H1 (cell line): ENCODE measurements at regions not wholly inside any gene's neighbourhood (a gene's known extent, or its start where the extent isn't known, plus 50 kb on each side); places are given as distances from the start of the nearest gene placed in this dataset.

Experiments
- POU5F1 ChIP-seq: IDR thresholded peaks from 2 replicates; pipeline ENCODE4 v1.6.1; 2011; ENCODE audit warnings: low read depth, mild to moderate bottlenecking, low read length, moderate library complexity
- TF ChIP-seq, protein P1 (sequence below): fragments of 300-600 bp; sonication (generic); IDR thresholded peaks from 2 replicates; pipeline ENCODE4 v1.7.1; 2012; ENCODE audit warnings: low read length, moderate library complexity, mild to moderate bottlenecking, inconsistent platforms; ENCODE audit not compliant: insufficient replicate concordance

DNA sequence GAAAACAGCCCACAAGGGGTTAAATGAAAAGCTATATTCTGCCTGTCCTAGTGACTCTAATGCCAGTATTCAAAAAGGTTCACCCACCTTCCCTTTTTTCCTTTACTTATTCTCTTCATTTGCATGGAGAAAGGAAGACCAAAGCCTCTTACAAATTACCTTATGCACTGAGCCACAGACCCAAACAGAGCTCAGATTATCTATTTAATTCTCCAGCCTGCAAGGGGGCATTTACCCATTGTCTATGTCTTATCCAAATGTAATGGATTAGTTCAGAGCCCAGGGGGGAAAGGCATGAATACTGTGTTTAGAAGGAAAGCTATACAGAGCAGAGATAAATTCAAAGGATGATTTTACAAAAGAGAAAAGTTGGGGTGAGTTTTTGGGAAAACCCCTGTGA lies 388.5 kb downstream of the OMA1 start (continued):
- TF ChIP-seq, protein P1, sequence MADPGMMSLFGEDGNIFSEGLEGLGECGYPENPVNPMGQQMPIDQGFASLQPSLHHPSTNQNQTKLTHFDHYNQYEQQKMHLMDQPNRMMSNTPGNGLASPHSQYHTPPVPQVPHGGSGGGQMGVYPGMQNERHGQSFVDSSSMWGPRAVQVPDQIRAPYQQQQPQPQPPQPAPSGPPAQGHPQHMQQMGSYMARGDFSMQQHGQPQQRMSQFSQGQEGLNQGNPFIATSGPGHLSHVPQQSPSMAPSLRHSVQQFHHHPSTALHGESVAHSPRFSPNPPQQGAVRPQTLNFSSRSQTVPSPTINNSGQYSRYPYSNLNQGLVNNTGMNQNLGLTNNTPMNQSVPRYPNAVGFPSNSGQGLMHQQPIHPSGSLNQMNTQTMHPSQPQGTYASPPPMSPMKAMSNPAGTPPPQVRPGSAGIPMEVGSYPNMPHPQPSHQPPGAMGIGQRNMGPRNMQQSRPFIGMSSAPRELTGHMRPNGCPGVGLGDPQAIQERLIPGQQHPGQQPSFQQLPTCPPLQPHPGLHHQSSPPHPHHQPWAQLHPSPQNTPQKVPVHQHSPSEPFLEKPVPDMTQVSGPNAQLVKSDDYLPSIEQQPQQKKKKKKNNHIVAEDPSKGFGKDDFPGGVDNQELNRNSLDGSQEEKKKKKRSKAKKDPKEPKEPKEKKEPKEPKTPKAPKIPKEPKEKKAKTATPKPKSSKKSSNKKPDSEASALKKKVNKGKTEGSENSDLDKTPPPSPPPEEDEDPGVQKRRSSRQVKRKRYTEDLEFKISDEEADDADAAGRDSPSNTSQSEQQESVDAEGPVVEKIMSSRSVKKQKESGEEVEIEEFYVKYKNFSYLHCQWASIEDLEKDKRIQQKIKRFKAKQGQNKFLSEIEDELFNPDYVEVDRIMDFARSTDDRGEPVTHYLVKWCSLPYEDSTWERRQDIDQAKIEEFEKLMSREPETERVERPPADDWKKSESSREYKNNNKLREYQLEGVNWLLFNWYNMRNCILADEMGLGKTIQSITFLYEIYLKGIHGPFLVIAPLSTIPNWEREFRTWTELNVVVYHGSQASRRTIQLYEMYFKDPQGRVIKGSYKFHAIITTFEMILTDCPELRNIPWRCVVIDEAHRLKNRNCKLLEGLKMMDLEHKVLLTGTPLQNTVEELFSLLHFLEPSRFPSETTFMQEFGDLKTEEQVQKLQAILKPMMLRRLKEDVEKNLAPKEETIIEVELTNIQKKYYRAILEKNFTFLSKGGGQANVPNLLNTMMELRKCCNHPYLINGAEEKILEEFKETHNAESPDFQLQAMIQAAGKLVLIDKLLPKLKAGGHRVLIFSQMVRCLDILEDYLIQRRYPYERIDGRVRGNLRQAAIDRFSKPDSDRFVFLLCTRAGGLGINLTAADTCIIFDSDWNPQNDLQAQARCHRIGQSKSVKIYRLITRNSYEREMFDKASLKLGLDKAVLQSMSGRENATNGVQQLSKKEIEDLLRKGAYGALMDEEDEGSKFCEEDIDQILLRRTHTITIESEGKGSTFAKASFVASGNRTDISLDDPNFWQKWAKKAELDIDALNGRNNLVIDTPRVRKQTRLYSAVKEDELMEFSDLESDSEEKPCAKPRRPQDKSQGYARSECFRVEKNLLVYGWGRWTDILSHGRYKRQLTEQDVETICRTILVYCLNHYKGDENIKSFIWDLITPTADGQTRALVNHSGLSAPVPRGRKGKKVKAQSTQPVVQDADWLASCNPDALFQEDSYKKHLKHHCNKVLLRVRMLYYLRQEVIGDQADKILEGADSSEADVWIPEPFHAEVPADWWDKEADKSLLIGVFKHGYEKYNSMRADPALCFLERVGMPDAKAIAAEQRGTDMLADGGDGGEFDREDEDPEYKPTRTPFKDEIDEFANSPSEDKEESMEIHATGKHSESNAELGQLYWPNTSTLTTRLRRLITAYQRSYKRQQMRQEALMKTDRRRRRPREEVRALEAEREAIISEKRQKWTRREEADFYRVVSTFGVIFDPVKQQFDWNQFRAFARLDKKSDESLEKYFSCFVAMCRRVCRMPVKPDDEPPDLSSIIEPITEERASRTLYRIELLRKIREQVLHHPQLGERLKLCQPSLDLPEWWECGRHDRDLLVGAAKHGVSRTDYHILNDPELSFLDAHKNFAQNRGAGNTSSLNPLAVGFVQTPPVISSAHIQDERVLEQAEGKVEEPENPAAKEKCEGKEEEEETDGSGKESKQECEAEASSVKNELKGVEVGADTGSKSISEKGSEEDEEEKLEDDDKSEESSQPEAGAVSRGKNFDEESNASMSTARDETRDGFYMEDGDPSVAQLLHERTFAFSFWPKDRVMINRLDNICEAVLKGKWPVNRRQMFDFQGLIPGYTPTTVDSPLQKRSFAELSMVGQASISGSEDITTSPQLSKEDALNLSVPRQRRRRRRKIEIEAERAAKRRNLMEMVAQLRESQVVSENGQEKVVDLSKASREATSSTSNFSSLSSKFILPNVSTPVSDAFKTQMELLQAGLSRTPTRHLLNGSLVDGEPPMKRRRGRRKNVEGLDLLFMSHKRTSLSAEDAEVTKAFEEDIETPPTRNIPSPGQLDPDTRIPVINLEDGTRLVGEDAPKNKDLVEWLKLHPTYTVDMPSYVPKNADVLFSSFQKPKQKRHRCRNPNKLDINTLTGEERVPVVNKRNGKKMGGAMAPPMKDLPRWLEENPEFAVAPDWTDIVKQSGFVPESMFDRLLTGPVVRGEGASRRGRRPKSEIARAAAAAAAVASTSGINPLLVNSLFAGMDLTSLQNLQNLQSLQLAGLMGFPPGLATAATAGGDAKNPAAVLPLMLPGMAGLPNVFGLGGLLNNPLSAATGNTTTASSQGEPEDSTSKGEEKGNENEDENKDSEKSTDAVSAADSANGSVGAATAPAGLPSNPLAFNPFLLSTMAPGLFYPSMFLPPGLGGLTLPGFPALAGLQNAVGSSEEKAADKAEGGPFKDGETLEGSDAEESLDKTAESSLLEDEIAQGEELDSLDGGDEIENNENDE = peak; percentile 17
- no peak for TF ChIP-seq POU5F1
